NCI-H510A treated with DMSO at 0.1 percent for 48 hours (cell line): ENCODE measurements at regions not wholly inside any gene's neighbourhood (a gene's known extent, or its start where the extent isn't known, plus 50 kb on each side); places are given as distances from the start of the nearest gene placed in this dataset.

Experiments used
- DNase-seq: peaks from one replicate; lab custom pipeline; 2025; lab: John Stamatoyannopoulos, UW

DNA sequence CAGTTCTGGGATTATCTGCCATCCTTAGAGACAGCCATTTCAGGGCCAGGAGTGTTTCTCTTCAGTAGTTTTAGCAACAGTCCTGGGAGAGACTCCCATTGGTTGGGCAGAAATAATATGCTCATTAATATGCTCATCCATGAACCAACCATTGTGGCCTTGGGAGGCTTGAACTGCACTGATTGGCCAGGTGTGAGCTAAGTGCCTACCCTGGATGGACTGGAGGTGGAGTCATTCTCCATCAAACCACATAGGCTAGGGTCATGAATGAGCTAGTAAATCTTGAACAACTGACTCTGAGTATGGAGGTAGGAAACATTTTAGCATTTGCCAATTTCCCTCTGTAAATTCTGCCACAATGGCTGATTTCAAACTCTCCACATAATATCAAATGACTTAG is 70.2 kb upstream of the ZFP64 start:
- no peak for DNase-seq

DNA sequence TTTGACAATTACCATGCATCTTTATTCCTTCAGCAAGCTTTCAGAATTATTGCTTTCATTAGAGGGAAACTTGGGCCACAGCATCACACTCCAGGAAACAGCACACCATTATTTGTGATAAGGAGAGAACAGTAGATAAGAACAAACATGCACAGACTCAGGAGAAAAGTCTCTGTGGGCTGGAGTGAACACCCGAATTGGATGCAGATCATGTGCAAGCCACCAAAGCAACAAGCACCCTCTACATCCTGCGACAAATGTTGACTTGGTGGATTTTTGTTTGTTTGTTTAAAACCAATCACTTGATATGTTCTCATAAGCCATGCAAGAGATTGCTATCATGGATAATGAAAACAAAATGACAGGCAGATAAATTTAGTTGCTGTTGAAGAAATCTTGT is 67.7 kb upstream of the ZFP64 start:
- DNase-seq = no peak

DNA sequence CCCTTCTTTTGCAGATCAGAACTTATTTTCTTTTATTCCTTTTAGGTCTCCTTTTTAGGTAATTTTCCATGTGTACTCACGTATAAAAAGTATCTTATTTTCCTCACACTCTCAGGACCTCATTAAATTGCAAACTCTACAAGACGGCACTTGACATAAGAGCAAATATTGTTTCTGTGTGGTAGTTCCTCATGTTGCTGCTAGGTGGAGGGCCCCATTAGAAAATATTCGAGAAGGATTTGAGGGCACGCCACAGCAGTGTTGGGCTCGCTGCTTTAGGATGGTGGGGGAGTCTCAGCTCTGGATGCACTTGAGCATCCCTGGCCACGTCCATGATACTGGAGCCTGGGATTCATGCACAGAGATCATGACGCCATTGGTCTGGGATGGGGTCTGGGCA is 64.9 kb upstream of the ZFP64 start:
- DNase-seq = peak; percentile 31

DNA sequence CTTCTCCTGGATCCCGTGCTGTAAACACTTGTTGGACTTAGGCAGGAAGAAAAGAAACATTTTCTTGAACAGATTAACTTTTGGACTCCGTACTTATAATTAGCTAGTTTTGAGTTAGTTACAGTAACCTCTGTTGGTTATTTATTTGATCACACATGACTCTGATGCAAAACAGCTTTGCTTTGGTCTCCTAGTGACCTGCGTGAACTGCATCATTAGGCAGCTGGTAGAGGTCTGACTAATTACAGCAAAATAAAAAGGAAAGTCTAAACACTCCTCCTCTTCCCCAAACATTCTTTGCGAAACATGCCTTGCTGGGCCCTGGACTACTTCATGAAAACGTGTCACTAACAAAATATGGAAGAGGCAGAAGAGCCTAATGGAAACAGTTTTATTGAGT is 61.1 kb upstream of the ZFP64 start:
- no peak for DNase-seq

DNA sequence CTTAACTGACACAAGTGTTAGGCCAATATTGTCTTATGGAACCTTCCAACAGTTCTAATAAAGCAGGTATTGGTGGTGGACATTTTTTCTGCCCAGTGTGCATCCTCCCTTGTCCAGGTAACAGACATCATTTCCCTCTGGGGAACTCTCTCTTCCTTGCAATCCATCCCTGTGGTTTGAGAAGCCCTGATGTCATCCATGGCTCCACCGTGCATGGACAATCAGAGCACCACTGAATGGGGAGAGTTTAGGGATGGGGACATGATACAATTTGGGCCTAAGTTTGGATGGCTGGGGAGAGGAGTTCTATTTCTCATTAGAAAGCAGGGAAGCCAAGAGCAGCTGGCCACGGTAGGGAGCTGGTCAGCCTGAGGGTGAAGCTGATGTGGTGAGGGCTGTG is 60.2 kb upstream of the ZFP64 start:
- DNase-seq = no peak

DNA sequence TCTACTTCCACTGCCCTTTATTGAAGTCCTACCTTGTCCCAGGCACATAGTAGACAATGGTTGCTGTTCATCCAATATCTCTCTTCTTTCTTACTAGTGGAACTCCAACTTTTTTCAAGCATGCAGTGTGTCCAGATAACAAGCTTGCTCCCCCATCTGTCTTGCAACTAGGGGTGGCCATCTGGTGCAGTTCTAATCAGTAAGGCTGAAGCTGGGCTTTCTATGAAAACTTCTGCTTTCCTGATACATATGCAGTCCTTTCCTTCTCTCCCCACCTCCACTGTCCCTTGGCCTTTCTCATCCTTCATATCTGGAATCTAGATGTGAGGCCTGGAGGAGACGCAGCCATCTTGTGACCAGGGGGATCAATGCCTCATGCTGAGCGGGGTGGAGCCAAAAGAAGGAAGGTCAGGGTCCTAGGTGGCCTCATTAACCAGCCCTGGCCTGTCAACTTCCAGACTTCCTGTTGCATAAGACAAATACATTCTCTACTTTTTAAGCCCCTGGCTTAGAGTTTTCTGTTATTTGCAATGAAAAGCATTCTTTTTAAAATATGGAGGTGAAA is 59.6 kb upstream of the ZFP64 start:
- no peak for DNase-seq

DNA sequence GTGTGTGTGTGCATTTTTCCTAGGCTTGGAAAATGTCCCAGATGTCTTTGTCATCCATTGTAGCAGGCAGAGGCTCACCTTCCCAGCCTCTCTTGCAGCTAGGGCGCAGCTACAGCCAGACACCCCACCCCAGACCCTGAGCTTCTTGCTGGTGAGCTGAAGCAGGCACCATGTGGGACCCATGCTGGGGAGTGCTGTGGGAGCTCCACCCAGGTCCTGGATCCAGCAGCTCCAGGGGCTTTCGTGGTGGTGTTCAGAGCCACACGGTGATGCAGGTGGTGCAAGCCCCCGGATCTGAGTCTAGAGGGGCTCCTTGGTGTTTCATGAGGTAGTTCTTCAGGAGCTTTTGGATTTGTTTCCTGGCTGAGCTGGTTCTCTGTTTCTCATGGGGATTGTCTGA is 56.0 kb upstream of the ZFP64 start:
- DNase-seq = no peak

DNA sequence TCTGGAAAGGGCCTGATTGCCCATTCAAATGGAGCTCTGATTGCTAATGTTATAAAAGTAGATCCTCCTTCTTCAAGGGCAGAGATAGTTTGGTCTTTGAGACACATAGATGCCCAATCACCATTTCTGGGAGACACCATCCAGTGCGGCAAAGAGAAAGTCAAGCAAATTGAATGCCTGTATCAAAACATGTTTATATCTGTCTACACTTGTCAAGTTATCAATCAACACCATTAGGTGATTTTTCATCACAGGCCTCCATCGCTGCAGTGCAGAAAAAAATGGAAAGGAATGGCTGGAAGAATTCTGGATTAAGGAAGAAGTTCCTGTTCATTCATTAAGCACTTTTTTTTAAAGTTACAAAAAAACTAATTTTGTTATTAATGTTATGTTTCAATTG is 54.8 kb upstream of the ZFP64 start:
- DNase-seq = no peak

DNA sequence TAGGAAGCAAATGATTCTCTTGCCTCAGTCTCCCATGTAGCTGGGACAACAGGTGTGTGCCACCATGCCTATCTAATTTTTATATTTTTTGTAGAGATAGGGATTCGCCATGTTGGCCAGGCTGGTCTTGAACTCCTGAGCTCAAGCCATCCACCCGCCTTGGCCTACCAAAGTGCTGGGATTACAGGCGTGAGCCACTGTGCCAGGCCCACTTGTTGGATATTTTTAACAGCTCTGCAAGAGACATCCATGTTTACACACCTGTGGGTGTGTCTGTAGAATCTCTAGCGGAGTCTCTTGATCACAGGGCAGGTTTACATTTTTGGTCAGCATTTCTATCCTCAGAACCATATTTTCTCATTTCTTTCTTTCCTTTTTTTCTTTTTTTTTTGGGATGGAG is 53.1 kb upstream of the ZFP64 start:
- DNase-seq = no peak

DNA sequence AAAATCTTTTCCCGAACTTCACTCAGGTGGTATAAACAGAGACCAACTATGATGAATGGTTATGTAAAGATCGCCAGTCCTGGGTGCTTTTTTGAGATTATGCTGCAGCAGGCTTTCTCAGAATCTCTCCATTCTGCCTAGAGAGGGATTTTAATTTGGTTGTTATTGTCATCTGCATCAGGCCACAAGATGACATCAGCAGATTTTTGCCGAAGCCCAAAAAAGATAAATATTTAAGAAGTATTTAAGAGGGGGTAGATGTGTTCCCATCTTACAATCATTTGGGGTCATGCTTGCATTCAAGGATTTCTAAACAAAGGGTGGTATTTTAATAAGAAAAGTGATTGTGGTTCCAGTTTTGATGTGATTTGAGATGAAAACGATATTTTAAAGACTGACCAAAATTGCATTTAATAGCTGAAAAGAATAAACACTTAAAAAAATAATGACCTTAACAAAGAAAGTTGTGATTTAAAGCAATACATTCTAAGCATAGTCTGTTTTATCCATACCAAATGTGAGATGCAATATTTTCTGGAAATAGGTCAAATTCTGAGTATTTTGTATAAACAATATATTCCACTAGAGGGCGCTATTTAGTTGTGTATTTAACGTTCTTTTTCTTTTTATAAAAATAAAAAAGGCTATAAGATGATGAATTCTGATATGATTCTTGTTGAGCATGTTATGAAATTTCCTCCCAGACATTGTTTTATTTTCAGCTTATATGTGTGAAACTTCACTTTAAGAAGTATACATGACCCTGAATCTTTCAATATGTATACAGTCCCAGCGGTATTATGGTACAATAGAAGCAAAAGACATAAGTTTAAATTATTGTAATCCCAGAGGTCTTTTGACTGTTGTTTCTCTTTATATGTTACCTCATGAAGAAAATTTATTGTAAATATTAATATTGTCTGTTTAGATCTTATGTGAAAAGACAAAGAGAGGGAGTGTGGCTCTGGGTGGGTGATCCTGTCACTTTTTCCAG is 51.0 kb upstream of the ZFP64 start:
- DNase-seq = peak; percentile 48
